Keratinocyte (primary cell): ENCODE measurements at regions not wholly inside any gene's neighbourhood (a gene's known extent, or its start where the extent isn't known, plus 50 kb on each side); places are given as distances from the start of the nearest gene placed in this dataset.

ENCODE experiments used
- DNase-seq: peaks from one replicate; pipeline ENCODE4 v3.0.0-alpha.2; 2011; ENCODE audit warnings: low read depth, missing footprints, low spot score
- FAIRE-seq: peaks from 2 replicates; lab custom pipeline; 2011; peaks lifted over from hg19 to GRCh38; lab: Jason Lieb, UNC
- H2AFZ ChIP-seq: 2 replicates; pipeline ENCODE4 v1.6.0; 2012; ENCODE audit warnings: low read length, control low read depth, inconsistent platforms; ENCODE audit not compliant: control insufficient read depth
- H3K27ac ChIP-seq: 2 replicates; pipeline ENCODE4 v1.5.1; 2011; ENCODE audit warnings: low read length; ENCODE audit not compliant: control insufficient read depth, insufficient read depth
- H3K27me3 ChIP-seq: 3 replicates; pipeline ENCODE4 v1.6.0; 2011; ENCODE audit warnings: low read length; ENCODE audit not compliant: control insufficient read depth, insufficient read depth; ENCODE audit errors: extremely low read depth
- H3K36me3 ChIP-seq, 2 experiments: 2 replicates in 1 of 2; 3 replicates in 1 of 2; pipeline ENCODE4 v1.5.1; 2011; ENCODE audit warnings: low read length in 2 of 2, mild to moderate bottlenecking in 1 of 2; ENCODE audit not compliant: control insufficient read depth in 2 of 2, insufficient read depth in 2 of 2; ENCODE audit errors: extremely low read depth in 1 of 2
- H3K4me1 ChIP-seq: 3 replicates; pipeline ENCODE4 v1.5.1; 2011; ENCODE audit warnings: low read length; ENCODE audit not compliant: control insufficient read depth, insufficient read depth; ENCODE audit errors: extremely low read depth
- H3K4me2 ChIP-seq: 3 replicates; pipeline ENCODE4 v1.6.0; 2011; ENCODE audit warnings: low read depth, low read length; ENCODE audit not compliant: control insufficient read depth, insufficient read depth; ENCODE audit errors: extremely low read depth
- H3K4me3 ChIP-seq, 3 experiments: fragments of 200-600 bp in 1 of 3; sonication (generic) in 1 of 3; 2 replicates in 2 of 3; 3 replicates in 1 of 3; pipeline ENCODE4 v1.5.1; 2011 to 2016; ENCODE audit warnings: low read length in 3 of 3, mild to moderate bottlenecking in 3 of 3, control low read depth in 2 of 3, inconsistent platforms in 1 of 3, low read depth in 1 of 3, mixed read lengths in 1 of 3, mixed run types in 1 of 3, moderate library complexity in 1 of 3; ENCODE audit not compliant: control insufficient read depth in 2 of 3, insufficient read depth in 2 of 3; ENCODE audit errors: extremely low read depth in 1 of 3
- H3K79me2 ChIP-seq: 2 replicates; pipeline ENCODE4 v1.6.0; 2012; ENCODE audit warnings: low read length; ENCODE audit not compliant: control insufficient read depth, insufficient read depth
- H3K9ac ChIP-seq: 3 replicates; pipeline ENCODE4 v1.6.0; 2011; ENCODE audit warnings: low read length; ENCODE audit not compliant: control insufficient read depth, insufficient read depth; ENCODE audit errors: extremely low read depth
- H3K9me1 ChIP-seq: 3 replicates; pipeline ENCODE4 v1.6.0; 2011; ENCODE audit warnings: low read length; ENCODE audit not compliant: control insufficient read depth, insufficient read depth; ENCODE audit errors: extremely low read depth
- H3K9me3 ChIP-seq: 2 replicates; pipeline ENCODE4 v1.5.1; 2012; ENCODE audit warnings: low read depth, low read length; ENCODE audit not compliant: control insufficient read depth
- H4K20me1 ChIP-seq: 3 replicates; pipeline ENCODE4 v1.6.0; 2011; ENCODE audit warnings: low read length; ENCODE audit not compliant: control insufficient read depth, insufficient read depth; ENCODE audit errors: extremely low read depth
- CTCF ChIP-seq, 3 experiments: IDR thresholded peaks in 1 of 3; conservative IDR thresholded peaks in 1 of 3; optimal IDR thresholded peaks in 1 of 3; 2 replicates in 2 of 3; 3 replicates in 1 of 3; pipeline versions ENCODE3 to v1.5.1; 2011; ENCODE audit warnings: low read length in 3 of 3, mild to moderate bottlenecking in 3 of 3, moderate library complexity in 2 of 3, control low read depth in 1 of 3, inconsistent platforms in 1 of 3; ENCODE audit not compliant: insufficient read depth in 2 of 3; ENCODE audit errors: extremely low read depth in 1 of 3
- EZH2 ChIP-seq: IDR thresholded peaks from one replicate; pipeline ENCODE4 v1.6.1; 2012; ENCODE audit warnings: inconsistent platforms, mild to moderate bottlenecking, low read length, moderate library complexity
- dilution Hi-C: fragments of 300-500 bp; cut with MboI; formaldehyde crosslinking; loops from one replicate; pipeline ENCODE4 v1.7.0; 2020; ENCODE audit warnings: low sequenced_read_pairs; ENCODE audit not compliant: extremely low pct_ligation_motif_present

- TF ChIP-seq EZH2: no peak
- no peak for TF ChIP-seq CTCF (optimal IDR thresholded peaks at IDR 0.05 in 1 of 3, IDR thresholded peaks at IDR 0.05 in 1 of 3, conservative IDR thresholded peaks at IDR 0.05 in 1 of 3; ENCODE audit: extremely low read depth in 1 of 3, insufficient read depth in 2 of 3, low read length in 3 of 3)
- H3K79me2 ChIP-seq: no peaks in the 10 kb centered on the region
- H3K9ac ChIP-seq: no peak overlapping the region
- no peak overlapping the region for H2AFZ ChIP-seq
- no peaks in the 10 kb centered on the region for H4K20me1 ChIP-seq
- H3K4me1 ChIP-seq: no peaks in the 10 kb centered on the region
- H3K4me3 ChIP-seq: no peak overlapping the region
- no peaks in the 10 kb centered on the region for H3K36me3 ChIP-seq
- no peaks in the 10 kb centered on the region for H3K9me1 ChIP-seq
- H3K27me3 ChIP-seq: no peaks in the 10 kb centered on the region
- dilution Hi-C loops: no loop called here
- H3K9me3 ChIP-seq: no peaks in the 10 kb centered on the region
- FAIRE-seq (no peak), DNase-seq (no peak)
- H3K27ac ChIP-seq: no peak overlapping the region
- H3K4me2 ChIP-seq: no peak overlapping the region
Measured at GRCh38 chr9:2493529-2493928, 128.1 kb upstream of the VLDLR start.

- no peaks in the 10 kb centered on the region for H4K20me1 ChIP-seq
- no peak overlapping the region for H2AFZ ChIP-seq
- dilution Hi-C loops: no loop called here
- FAIRE-seq: peak; percentile 34
- no peaks in the 10 kb centered on the region for H3K79me2 ChIP-seq
- no peaks in the 10 kb centered on the region for H3K36me3 ChIP-seq
- no peak for DNase-seq
- TF ChIP-seq CTCF (optimal IDR thresholded peaks at IDR 0.05 in 1 of 3, IDR thresholded peaks at IDR 0.05 in 1 of 3, conservative IDR thresholded peaks at IDR 0.05 in 1 of 3; ENCODE audit: extremely low read depth in 1 of 3, insufficient read depth in 2 of 3, low read length in 3 of 3) (no peak), EZH2 (no peak)
- H3K27ac ChIP-seq: no peak overlapping the region
- no peak overlapping the region for H3K9ac ChIP-seq
- H3K4me2 ChIP-seq: no peak overlapping the region
- H3K27me3 ChIP-seq: no peaks in the 10 kb centered on the region
- H3K9me3 ChIP-seq: no peaks in the 10 kb centered on the region
- H3K4me1 ChIP-seq: no peaks in the 10 kb centered on the region
- no peaks in the 10 kb centered on the region for H3K9me1 ChIP-seq
- H3K4me3 ChIP-seq: no peak overlapping the region
Measured at GRCh38 chr9:2494562-2494961, 127.0 kb upstream of the VLDLR start.
